Ascending aorta (tissue), 2 donors: ENCODE measurements at regions not wholly inside any gene's neighbourhood (a gene's known extent, or its start where the extent isn't known, plus 50 kb on each side); places are given as distances from the start of the nearest gene placed in this dataset.

ENCODE experiments used
- DNase-seq, 2 donors: peaks; one replicate each; pipeline ENCODE4 v3.0.0-alpha.2; 2019; ENCODE audit warnings: low spot score in 2 of 2
- H3K27ac ChIP-seq, 2 donors: fragments of 200-600 bp; sonication (generic); one replicate each; pipeline ENCODE4 v1.5.1; 2016 to 2017; ENCODE audit warnings: mild to moderate bottlenecking in 1 of 2
- H3K27me3 ChIP-seq: fragments of 200-600 bp; sonication (generic); one replicate; pipeline ENCODE4 v1.5.1; 2017
- H3K36me3 ChIP-seq, 2 donors: fragments of 200-600 bp; sonication (generic); one replicate each; pipeline ENCODE4 v1.5.1; 2016
- H3K4me1 ChIP-seq, 2 donors: fragments of 200-600 bp; sonication (generic); one replicate each; pipeline ENCODE4 v1.5.1; 2016 to 2017; ENCODE audit warnings: mild to moderate bottlenecking in 1 of 2
- H3K4me3 ChIP-seq, 2 donors: fragments of 200-600 bp; sonication (generic); one replicate each; pipeline ENCODE4 v1.5.1; 2016 to 2017; ENCODE audit warnings: mild to moderate bottlenecking in 1 of 2
- H3K9me3 ChIP-seq, 2 donors: fragments of 200-600 bp; sonication (generic); one replicate each; pipeline ENCODE4 v1.5.1; 2016
- CTCF ChIP-seq, 3 experiments: fragments of 200-600 bp in 2 of 3; fragments of 450-650 bp in 1 of 3; sonication (generic) in 2 of 3; IDR thresholded peaks; one replicate each; pipeline ENCODE4 v1.5.1; 2016 to 2019; ENCODE audit warnings: antibody characterized with exemption in 3 of 3, mild to moderate bottlenecking in 1 of 3, moderate library complexity in 1 of 3
- intact Hi-C: fragments of 100-400 bp; cut with DNase I; formaldehyde crosslinking; loops from one replicate; pipeline ENCODE4 v1.15.1; 2023

DNA sequence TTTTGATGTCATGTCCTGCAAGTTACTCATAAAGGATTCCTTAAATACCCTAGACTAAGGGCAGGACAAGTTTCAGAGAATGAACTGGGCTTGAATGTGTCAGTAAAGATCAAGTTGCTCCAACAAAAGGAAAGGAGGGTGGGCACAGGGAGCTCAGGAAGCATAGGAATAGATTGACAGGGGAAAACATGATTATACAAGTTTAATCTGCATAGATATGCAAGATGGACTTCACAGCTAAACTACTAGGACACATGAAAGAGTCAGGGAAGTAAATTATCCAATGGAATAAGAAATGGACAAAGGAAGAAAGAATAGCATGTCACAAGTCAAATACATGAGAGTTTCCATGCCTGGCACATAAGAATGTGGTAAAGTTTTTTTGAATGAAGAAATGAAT, 203.9 kb upstream of the SAMSN1 start:
- TF ChIP-seq CTCF (IDR thresholded peaks at IDR 0.05) = no peak
- intact Hi-C loops = no loop called here

GRCh38 chr21:14748662-14749061, 202.5 kb upstream of the SAMSN1 start:
- Histone ChIP-seq H3K4me3 (no peak overlapping the region), H3K36me3 (no peaks in the 10 kb centered on the region), H3K27ac (no peak overlapping the region), H3K4me1 (no peaks in the 10 kb centered on the region), H3K9me3 (no peaks in the 10 kb centered on the region), H3K27me3 (no peaks in the 10 kb centered on the region)
- intact Hi-C loops = no loop called here
- DNase-seq = no peak
- TF ChIP-seq CTCF (IDR thresholded peaks at IDR 0.05) = no peak

More for the DNA sequence above, 203.9 kb upstream of the SAMSN1 start:
- no peak for DNase-seq
- no peaks in the 10 kb centered on the region for H3K27me3 ChIP-seq
- no peak overlapping the region for H3K27ac ChIP-seq
- no peaks in the 10 kb centered on the region for H3K9me3 ChIP-seq
- H3K4me1 ChIP-seq = no peaks in the 10 kb centered on the region
- no peak overlapping the region for H3K4me3 ChIP-seq
- H3K36me3 ChIP-seq = no peaks in the 10 kb centered on the region

DNA sequence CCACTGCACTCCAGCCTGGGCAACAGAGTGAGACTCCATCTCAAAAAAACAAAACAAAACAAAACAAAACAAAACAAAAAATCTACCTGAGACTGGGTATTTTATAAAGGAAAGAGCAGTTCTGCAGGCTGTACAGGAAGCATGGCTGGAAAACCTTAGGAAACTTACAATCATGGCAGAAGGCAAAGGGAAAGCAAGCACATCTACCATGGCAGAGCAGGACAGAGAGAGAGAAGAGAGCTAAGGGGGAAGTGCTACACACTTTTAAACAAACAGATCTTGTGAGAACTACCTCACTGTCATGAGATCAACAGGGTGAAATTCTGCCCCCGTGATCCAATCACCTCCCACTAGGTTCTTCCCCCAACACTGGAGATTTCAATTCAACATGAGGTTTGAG, 198.3 kb upstream of the SAMSN1 start:
- Histone ChIP-seq H3K9me3 (no peaks in the 10 kb centered on the region), H3K4me3 (no peak overlapping the region), H3K27me3 (no peaks in the 10 kb centered on the region), H3K4me1 (no peaks in the 10 kb centered on the region), H3K36me3 (no peaks in the 10 kb centered on the region), H3K27ac (no peak overlapping the region)
- no peak for TF ChIP-seq CTCF (IDR thresholded peaks at IDR 0.05)
- intact Hi-C loops = no loop called here
- DNase-seq = no peak

DNA sequence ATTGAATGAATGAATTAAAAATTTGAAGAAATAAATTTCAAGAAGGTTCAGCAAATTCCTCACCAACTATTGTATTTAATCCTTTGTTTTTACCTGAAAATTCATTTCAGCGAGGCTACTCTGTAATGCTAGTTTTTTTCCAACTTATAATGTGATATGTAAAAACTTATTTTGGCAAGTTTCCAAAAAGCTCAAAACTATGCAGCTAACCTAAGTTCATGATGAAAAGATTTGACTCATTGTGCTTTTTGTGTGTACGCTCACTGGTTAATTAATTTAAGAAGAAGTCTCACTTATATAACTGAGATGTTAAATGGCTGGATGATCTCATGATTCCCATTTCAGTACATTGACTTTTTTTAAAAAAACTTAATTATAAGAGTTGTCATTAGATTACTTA, 196.0 kb upstream of the SAMSN1 start:
- no peaks in the 10 kb centered on the region for H3K27me3 ChIP-seq
- no peaks in the 10 kb centered on the region for H3K9me3 ChIP-seq
- intact Hi-C loops = no loop called here
- no peak for TF ChIP-seq CTCF (IDR thresholded peaks at IDR 0.05)
- H3K27ac ChIP-seq = no peak overlapping the region
- no peak overlapping the region for H3K4me3 ChIP-seq
- no peaks in the 10 kb centered on the region for H3K36me3 ChIP-seq
- H3K4me1 ChIP-seq = no peaks in the 10 kb centered on the region
- no peak for DNase-seq

DNA sequence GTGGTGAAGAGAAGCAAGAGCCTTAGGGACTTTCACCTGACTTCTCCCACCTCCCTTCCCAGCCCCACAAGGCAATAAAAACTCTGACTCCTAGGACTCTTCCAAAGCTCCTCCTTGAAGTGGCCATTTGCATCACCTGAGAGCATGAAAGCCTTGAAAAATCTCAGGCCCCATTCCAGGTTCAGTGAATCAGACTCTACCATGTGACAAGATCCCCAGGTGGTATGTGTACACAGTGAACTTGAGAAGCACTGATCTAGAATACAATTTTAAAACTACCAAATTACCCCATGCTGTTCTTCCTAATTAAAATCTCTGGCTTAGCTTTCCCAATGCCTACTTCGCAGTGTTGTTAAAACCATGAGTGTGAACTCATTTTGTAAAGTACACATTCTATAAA, 195.1 kb upstream of the SAMSN1 start:
- DNase-seq = no peak
- no peaks in the 10 kb centered on the region for H3K4me1 ChIP-seq
- H3K27ac ChIP-seq = no peak overlapping the region
- intact Hi-C loops = no loop called here
- H3K4me3 ChIP-seq = no peak overlapping the region
- no peak for TF ChIP-seq CTCF (IDR thresholded peaks at IDR 0.05)
- H3K36me3 ChIP-seq = no peaks in the 10 kb centered on the region
- no peaks in the 10 kb centered on the region for H3K9me3 ChIP-seq
- no peaks in the 10 kb centered on the region for H3K27me3 ChIP-seq

GRCh38 chr21:14740692-14741091, 194.6 kb upstream of the SAMSN1 start:
- no peaks in the 10 kb centered on the region for H3K9me3 ChIP-seq
- no peaks in the 10 kb centered on the region for H3K27me3 ChIP-seq
- H3K4me3 ChIP-seq = no peak overlapping the region
- intact Hi-C loops = no loop called here
- no peaks in the 10 kb centered on the region for H3K36me3 ChIP-seq
- no peaks in the 10 kb centered on the region for H3K4me1 ChIP-seq
- no peak overlapping the region for H3K27ac ChIP-seq
- no peak for TF ChIP-seq CTCF (IDR thresholded peaks at IDR 0.05)
- DNase-seq = no peak
